Loucy (cell line): ENCODE measurements at regions not wholly inside any gene's neighbourhood (a gene's known extent, or its start where the extent isn't known, plus 50 kb on each side); places are given as distances from the start of the nearest gene placed in this dataset.

ENCODE experiments used
- CTCF ChIP-seq: fragments of 200-600 bp; sonication (generic); conservative IDR thresholded peaks from 2 replicates; pipeline ENCODE4 v1.5.1; 2014; ENCODE audit warnings: mild to moderate bottlenecking, antibody characterized with exemption, low read length
- EZH2phosphoT487 ChIP-seq: fragments of 200-600 bp; IDR thresholded peaks from 2 replicates; pipeline ENCODE4 v1.6.1; 2018; ENCODE audit warnings: antibody characterized with exemption, mild to moderate bottlenecking, moderate library complexity, borderline replicate concordance

- TF ChIP-seq CTCF = no peak
- TF ChIP-seq EZH2phosphoT487 = no peak
Measured at GRCh38 chr9:13479096-13479495, 199.6 kb upstream of the MPDZ start.
